Sigmoid colon (tissue), 4 donors: ENCODE measurements at regions not wholly inside any gene's neighbourhood (a gene's known extent, or its start where the extent isn't known, plus 50 kb on each side); places are given as distances from the start of the nearest gene placed in this dataset.

Source experiments
- POLR2A ChIP-seq, 2 donors: fragments of 450-650 bp; IDR thresholded peaks; one replicate each; pipeline ENCODE4 v1.6.1; 2016; ENCODE audit warnings: antibody characterized with exemption in 2 of 2, mild to moderate bottlenecking in 2 of 2, moderate library complexity in 2 of 2
- POLR2AphosphoS5 ChIP-seq, 4 donors: sonication (generic); formaldehyde crosslinking; IDR thresholded peaks; one replicate each; pipeline ENCODE4 v1.6.1; 2017; ENCODE audit warnings: antibody characterized with exemption in 4 of 4
- TF ChIP-seq, protein P1 (sequence below), 4 experiments: fragments of 450-650 bp in 3 of 4; fragments of 200-600 bp in 1 of 4; IDR thresholded peaks; one replicate each; pipeline ENCODE4 v1.5.1; 2016 to 2019; ENCODE audit warnings: antibody characterized with exemption in 4 of 4, mild to moderate bottlenecking in 3 of 4, moderate library complexity in 2 of 4

GRCh38 chr6:78799682-78800081 lies 67.7 kb upstream of the IRAK1BP1 start:
- TF ChIP-seq, protein P1, sequence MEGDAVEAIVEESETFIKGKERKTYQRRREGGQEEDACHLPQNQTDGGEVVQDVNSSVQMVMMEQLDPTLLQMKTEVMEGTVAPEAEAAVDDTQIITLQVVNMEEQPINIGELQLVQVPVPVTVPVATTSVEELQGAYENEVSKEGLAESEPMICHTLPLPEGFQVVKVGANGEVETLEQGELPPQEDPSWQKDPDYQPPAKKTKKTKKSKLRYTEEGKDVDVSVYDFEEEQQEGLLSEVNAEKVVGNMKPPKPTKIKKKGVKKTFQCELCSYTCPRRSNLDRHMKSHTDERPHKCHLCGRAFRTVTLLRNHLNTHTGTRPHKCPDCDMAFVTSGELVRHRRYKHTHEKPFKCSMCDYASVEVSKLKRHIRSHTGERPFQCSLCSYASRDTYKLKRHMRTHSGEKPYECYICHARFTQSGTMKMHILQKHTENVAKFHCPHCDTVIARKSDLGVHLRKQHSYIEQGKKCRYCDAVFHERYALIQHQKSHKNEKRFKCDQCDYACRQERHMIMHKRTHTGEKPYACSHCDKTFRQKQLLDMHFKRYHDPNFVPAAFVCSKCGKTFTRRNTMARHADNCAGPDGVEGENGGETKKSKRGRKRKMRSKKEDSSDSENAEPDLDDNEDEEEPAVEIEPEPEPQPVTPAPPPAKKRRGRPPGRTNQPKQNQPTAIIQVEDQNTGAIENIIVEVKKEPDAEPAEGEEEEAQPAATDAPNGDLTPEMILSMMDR (IDR thresholded peaks at IDR 0.05) = no peak
- TF ChIP-seq POLR2A (IDR thresholded peaks at IDR 0.05) = no peak
- no peak for TF ChIP-seq POLR2AphosphoS5 (IDR thresholded peaks at IDR 0.05)
